ENCODE measurements at regions not wholly inside any gene's neighbourhood (a gene's known extent, or its start where the extent isn't known, plus 50 kb on each side); places are given as distances from the start of the nearest gene placed in this dataset.
A peak's percentile ranks its signal among the peaks of the same experiment; 100 is the strongest.

DNA sequence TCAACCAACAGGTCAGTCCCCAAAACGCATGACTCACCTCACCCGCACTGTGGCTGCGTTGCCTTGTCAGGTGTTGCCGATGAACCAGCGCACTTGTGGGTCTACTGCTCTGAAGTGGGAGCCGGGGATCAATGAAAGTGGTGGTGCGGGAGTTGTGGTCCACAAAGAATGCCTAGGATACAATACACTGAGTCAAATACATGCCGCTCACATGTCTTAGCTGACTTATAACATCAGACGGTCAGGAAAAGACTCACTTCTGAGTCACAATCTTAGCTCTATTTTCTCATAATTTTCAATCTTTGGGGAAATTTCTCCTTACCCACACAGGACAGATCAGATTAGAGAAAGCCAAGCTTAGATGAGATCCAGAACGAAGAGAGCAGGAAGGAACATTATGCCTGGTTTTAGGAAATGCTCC is 107.1 kb upstream of the STK17B start:
- H3K4me3 ChIP-seq (ENCODE audit: insufficient read depth, low read depth, low read length), result peak overlapping the region; percentile 24
- H3K79me2 ChIP-seq (ENCODE audit: insufficient read depth, low read length), result no peaks in the 10 kb centered on the region
- H3K27me3 ChIP-seq (ENCODE audit: insufficient read depth, low read length), result no peaks in the 10 kb centered on the region
- peak; percentile 95 for DNase-seq (ENCODE audit: low read depth)
- H3K36me3 Mint-ChIP-seq (ENCODE audit: low read depth, unreplicated experiment), result no peaks in the 10 kb centered on the region
- FAIRE-seq, result peak; percentile 80
- H3K27ac ChIP-seq (ENCODE audit: low read depth, low read length), result peak overlapping the region; percentile 89
- no peak overlapping the region for H3K4me3 Mint-ChIP-seq (ENCODE audit: unreplicated experiment)
- no peak overlapping the region for H2AFZ ChIP-seq (ENCODE audit: low read depth, low read length)
- TF ChIP-seq, protein P1, sequence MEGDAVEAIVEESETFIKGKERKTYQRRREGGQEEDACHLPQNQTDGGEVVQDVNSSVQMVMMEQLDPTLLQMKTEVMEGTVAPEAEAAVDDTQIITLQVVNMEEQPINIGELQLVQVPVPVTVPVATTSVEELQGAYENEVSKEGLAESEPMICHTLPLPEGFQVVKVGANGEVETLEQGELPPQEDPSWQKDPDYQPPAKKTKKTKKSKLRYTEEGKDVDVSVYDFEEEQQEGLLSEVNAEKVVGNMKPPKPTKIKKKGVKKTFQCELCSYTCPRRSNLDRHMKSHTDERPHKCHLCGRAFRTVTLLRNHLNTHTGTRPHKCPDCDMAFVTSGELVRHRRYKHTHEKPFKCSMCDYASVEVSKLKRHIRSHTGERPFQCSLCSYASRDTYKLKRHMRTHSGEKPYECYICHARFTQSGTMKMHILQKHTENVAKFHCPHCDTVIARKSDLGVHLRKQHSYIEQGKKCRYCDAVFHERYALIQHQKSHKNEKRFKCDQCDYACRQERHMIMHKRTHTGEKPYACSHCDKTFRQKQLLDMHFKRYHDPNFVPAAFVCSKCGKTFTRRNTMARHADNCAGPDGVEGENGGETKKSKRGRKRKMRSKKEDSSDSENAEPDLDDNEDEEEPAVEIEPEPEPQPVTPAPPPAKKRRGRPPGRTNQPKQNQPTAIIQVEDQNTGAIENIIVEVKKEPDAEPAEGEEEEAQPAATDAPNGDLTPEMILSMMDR (IDR thresholded peaks at IDR 0.05; ENCODE audit: insufficient read depth, low read depth, low read length), result no peak
- no peak for TF ChIP-seq EZH2 (IDR thresholded peaks at IDR 0.05; ENCODE audit: insufficient read depth, low read length)
- H3K9ac ChIP-seq (ENCODE audit: low read length), result peak overlapping the region; percentile 29
- H3K9me3 Mint-ChIP-seq (ENCODE audit: unreplicated experiment), result peaks cover 3% of the 10 kb centered on the region
- no peaks in the 10 kb centered on the region for H3K9me3 ChIP-seq (ENCODE audit: insufficient read depth, low read depth, low read length)
- H3K4me1 ChIP-seq (ENCODE audit: insufficient read depth, low read length), result peaks cover 30% of the 10 kb centered on the region
- no peaks in the 10 kb centered on the region for H3K27me3 Mint-ChIP-seq (ENCODE audit: low read depth, unreplicated experiment)
- H3K4me2 ChIP-seq (ENCODE audit: low read length), result peak overlapping the region; percentile 59
- no peaks in the 10 kb centered on the region for H3K36me3 ChIP-seq (ENCODE audit: insufficient read depth, low read length)
- H4K20me1 ChIP-seq (ENCODE audit: insufficient read depth, low read length), result no peaks in the 10 kb centered on the region
- H3K27ac Mint-ChIP-seq (ENCODE audit: unreplicated experiment), result peak overlapping the region; percentile 99
- H3K4me1 Mint-ChIP-seq (ENCODE audit: low read depth, unreplicated experiment), result peaks cover 41% of the 10 kb centered on the region

DNA sequence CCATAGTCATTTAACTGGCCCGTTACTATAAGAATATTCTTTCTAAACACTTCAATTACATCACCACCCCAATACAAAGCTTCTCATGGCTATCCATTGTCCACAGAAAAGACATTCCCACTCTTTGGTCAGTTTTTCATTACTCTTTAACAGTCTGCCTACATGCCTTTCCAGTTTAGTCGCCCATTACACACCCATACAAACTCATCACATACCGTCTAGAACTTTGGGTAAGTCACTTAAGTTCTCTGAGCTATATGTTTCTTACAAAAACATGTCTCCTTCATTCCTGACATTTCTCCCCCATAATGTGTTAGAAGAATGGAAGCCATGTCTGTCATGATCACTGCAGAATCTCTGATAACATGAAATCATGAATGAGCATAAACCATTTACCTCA is 108.2 kb upstream of the STK17B start:
- Histone ChIP-seq H3K4me2 (ENCODE audit: low read length) (no peak overlapping the region), H3K9ac (ENCODE audit: low read length) (no peak overlapping the region), H3K4me1 (ENCODE audit: insufficient read depth, low read length) (peaks cover 21% of the 10 kb centered on the region), H3K9me3 (ENCODE audit: insufficient read depth, low read depth, low read length) (no peaks in the 10 kb centered on the region), H4K20me1 (ENCODE audit: insufficient read depth, low read length) (no peaks in the 10 kb centered on the region), H2AFZ (ENCODE audit: low read depth, low read length) (no peak overlapping the region), H3K79me2 (ENCODE audit: insufficient read depth, low read length) (no peaks in the 10 kb centered on the region), H3K4me3 (ENCODE audit: insufficient read depth, low read depth, low read length) (no peak overlapping the region), H3K27me3 (ENCODE audit: insufficient read depth, low read length) (no peaks in the 10 kb centered on the region), H3K27ac (ENCODE audit: low read depth, low read length) (peak overlapping the region; percentile 51), H3K36me3 (ENCODE audit: insufficient read depth, low read length) (no peaks in the 10 kb centered on the region)
- Mint-ChIP-seq H3K4me1 (ENCODE audit: low read depth, unreplicated experiment) (peaks cover 31% of the 10 kb centered on the region), H3K9me3 (ENCODE audit: unreplicated experiment) (peaks cover 3% of the 10 kb centered on the region), H3K36me3 (ENCODE audit: low read depth, unreplicated experiment) (no peaks in the 10 kb centered on the region), H3K27ac (ENCODE audit: unreplicated experiment) (peak overlapping the region; percentile 99), H3K27me3 (ENCODE audit: low read depth, unreplicated experiment) (no peaks in the 10 kb centered on the region), H3K4me3 (ENCODE audit: unreplicated experiment) (no peak overlapping the region)
- FAIRE-seq (no peak), DNase-seq (ENCODE audit: low read depth) (peak; percentile 41)
- TF ChIP-seq, protein P1 (IDR thresholded peaks at IDR 0.05; ENCODE audit: insufficient read depth, low read depth, low read length), result no peak
- TF ChIP-seq EZH2 (IDR thresholded peaks at IDR 0.05; ENCODE audit: insufficient read depth, low read length), result no peak

DNA sequence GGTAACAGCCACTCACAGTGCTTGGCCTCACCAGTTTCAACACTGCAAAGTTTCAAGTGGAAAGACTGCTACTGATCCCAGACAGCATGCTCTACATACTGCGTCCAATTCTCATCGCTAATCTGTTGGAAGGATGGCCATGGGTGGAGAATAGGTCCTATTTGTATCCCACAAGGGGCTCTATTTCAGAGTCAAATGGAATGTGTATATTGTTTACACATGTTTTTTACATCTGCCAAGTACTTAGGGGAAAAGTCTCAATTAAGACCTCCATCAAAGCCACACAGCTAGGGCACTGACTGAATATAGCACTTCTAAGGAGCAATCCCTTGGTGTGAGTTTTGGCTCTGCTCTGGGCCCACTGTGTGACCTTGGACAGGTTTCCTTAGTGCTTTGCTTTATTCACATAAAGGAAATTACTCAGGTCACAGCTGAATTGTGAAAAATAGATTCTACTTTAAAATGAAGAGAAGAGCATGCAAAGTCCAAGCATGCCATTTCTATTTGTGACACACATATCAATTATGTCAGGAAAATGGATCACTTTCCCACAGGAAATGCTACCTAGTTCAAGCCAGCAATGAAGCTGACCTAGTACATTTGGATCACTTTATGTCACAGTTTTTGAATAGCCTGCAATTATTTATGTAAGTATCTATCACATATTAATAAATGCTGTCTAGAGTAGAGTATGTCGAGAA is 112.9 kb upstream of the STK17B start:
- no peak overlapping the region for H2AFZ ChIP-seq (ENCODE audit: low read depth, low read length)
- H3K4me3 ChIP-seq (ENCODE audit: insufficient read depth, low read depth, low read length), result no peak overlapping the region
- H4K20me1 ChIP-seq (ENCODE audit: insufficient read depth, low read length), result no peaks in the 10 kb centered on the region
- no peak overlapping the region for H3K27ac Mint-ChIP-seq (ENCODE audit: unreplicated experiment)
- H3K27me3 Mint-ChIP-seq (ENCODE audit: low read depth, unreplicated experiment), result no peaks in the 10 kb centered on the region
- H3K27ac ChIP-seq (ENCODE audit: low read depth, low read length), result no peak overlapping the region
- H3K4me2 ChIP-seq (ENCODE audit: low read length), result no peak overlapping the region
- no peaks in the 10 kb centered on the region for H3K79me2 ChIP-seq (ENCODE audit: insufficient read depth, low read length)
- FAIRE-seq (no peak), DNase-seq (ENCODE audit: low read depth) (no peak)
- no peaks in the 10 kb centered on the region for H3K36me3 ChIP-seq (ENCODE audit: insufficient read depth, low read length)
- H3K9me3 ChIP-seq (ENCODE audit: insufficient read depth, low read depth, low read length), result no peaks in the 10 kb centered on the region
- H3K27me3 ChIP-seq (ENCODE audit: insufficient read depth, low read length), result no peaks in the 10 kb centered on the region
- H3K9me3 Mint-ChIP-seq (ENCODE audit: unreplicated experiment), result peaks cover 3% of the 10 kb centered on the region
- H3K9ac ChIP-seq (ENCODE audit: low read length), result no peak overlapping the region
- H3K4me1 ChIP-seq (ENCODE audit: insufficient read depth, low read length), result peaks cover 3% of the 10 kb centered on the region
- TF ChIP-seq, protein P1 (IDR thresholded peaks at IDR 0.05; ENCODE audit: insufficient read depth, low read depth, low read length), result no peak
- TF ChIP-seq EZH2 (IDR thresholded peaks at IDR 0.05; ENCODE audit: insufficient read depth, low read length), result no peak
- no peaks in the 10 kb centered on the region for H3K36me3 Mint-ChIP-seq (ENCODE audit: low read depth, unreplicated experiment)
- no peak overlapping the region for H3K4me3 Mint-ChIP-seq (ENCODE audit: unreplicated experiment)
- H3K4me1 Mint-ChIP-seq (ENCODE audit: low read depth, unreplicated experiment), result peaks cover 7% of the 10 kb centered on the region
